GM19239 (cell line): ENCODE measurements at regions not wholly inside any gene's neighbourhood (a gene's known extent, or its start where the extent isn't known, plus 50 kb on each side); places are given as distances from the start of the nearest gene placed in this dataset.

ENCODE experiments used
- DNase-seq: peaks from one replicate; pipeline ENCODE4 v3.0.0; 2011; ENCODE audit warnings: low spot score; ENCODE audit not compliant: insufficient read length
- FAIRE-seq: peaks from 2 replicates; lab custom pipeline; 2011; peaks lifted over from hg19 to GRCh38; lab: Jason Lieb, UNC

- no peak for FAIRE-seq
- no peak for DNase-seq
Measured at GRCh38 chr10:128362514-128362913, 236.3 kb upstream of the MKI67 start.

DNA sequence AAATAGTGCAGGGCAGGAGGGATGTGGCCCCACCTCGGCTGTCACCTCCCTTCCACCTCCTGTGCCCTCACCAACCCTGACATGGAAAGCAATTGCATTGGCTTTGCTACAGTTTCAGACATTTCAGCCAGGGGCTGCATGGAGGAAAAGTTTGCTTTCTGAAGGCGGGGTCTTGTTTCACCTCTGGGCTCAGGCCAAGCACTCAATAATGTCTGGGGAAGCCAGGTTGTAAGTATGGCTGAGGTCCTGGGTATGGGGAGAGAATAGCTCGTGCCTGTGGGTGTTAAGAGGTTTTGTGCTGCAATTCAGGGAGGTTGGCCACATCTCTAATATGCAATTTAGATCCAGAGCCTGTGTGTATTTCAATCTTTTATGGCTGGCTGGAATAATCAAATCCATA lies 238.4 kb upstream of the MKI67 start:
- FAIRE-seq (no peak), DNase-seq (no peak)

DNA sequence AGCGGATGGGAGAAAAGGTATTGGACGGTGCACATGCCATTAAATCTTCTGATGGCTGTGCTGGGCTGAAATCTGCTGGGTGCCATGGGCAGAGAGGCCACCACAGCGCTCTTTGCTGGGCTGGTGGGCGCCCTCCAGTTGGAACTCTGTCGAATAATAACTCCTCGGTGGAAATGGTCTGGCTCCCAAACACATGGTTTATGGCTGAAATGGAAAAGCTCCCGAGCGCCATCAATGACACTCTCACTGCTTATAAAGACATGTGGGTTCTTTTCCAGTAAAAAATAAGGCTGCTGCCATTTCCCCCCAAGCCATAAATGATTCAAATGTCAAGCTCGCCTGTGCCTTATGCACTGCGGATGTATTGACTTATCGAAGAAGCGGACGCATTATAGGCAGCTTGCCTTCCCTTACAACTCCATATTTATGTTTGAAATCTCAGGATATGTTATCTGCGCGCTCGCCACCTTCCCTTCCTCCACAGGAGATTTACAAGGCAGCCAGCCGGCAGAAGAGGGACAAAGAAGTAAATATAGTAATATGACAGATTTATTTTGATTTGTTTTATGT lies 239.0 kb upstream of the MKI67 start:
- no peak for FAIRE-seq
- DNase-seq: no peak

DNA sequence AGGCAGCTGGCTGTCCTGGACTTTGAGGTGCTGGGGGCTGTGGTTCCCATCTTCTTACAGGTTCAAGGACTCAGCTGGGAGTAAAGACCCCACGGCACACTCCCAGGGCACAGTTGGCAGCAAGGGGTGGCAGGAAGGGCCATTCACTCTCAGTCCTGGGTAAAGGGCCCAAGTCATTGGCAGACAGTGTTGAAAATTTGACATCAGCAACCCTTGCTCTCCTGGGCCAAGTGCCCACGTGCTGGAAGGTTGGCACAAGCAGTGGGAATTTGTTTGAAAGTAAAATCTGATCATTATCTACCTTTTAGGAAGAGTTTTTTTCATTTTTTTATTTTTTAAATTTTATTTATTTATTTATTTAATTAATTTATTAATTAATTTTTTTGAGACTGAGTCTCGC lies 241.6 kb upstream of the MKI67 start:
- no peak for FAIRE-seq
- DNase-seq: no peak

GRCh38 chr10:128369101-128369650 lies 243.0 kb upstream of the MKI67 start:
- FAIRE-seq: no peak
- DNase-seq: no peak

DNA sequence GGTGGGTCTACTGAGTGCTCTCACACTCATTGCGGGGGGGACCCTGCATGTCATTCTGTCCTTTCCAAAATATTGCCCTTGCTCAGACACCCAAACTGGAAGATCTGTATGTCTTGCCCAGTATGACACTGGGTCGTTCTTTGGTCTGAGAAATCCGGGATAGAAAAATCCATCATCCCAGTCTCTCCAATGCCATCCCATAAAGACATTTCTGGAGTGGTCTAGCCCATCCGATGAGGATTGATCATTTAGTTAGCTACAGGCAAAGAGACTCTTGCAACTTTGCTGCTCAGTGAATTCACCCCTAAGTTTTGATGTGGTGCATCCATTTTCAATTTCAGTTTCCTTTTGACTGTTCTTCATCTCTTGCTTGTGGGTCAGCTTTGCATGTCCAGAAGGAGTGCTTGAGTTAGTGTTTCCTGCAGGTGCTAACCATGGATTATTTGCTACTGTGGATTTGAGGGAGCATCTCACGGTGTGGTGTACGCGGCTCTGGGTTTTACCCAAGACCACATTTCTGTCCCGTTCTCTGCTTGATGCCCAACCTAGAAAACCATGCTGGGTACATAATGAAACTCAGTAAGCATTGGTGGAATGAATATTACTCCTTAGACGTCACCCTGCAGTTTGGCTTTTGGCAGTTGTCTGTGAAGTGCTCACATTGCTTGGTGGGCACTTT lies 247.0 kb upstream of the MKI67 start:
- DNase-seq (peak; percentile 26), FAIRE-seq (peak; percentile 4)

DNA sequence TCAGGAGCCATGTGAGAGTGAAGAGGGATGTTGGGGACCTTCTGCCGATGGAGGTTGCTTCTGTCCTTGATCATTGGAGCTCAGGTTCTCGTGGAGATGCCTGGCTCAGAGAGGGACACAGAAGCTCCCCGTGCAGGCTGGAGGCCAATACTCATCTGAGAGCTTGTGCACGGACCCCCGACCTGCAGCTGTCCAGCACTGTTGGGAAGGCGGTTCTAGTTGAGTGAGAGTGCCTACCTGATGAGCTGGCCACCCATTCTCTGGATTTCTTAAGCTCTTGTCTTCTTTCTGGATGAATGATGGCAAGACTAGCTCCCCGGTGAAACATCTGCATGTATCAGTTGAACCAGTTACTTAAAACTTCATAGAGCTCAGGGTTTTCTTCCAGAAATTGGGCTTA lies 247.6 kb upstream of the MKI67 start:
- DNase-seq: no peak
- FAIRE-seq: no peak

DNA sequence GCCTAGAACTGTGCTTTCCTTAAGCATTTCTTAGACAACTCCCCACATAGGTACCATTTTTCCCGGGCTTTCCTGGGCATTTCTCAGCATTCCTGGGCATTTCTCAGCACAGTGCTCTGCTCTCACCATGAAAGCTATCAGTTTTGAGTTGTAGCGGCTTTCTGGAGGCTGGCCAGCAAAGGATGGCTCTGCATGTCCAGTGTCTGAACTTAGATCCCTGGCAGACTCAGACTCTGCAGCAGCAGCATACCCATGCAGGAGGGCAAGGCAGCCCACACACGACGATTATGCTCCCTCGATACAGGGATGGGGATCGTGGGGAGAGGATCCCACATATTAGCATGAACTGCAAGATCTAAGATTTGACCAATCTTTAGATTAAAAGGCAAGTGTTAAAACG lies 248.9 kb upstream of the MKI67 start:
- no peak for FAIRE-seq
- DNase-seq: no peak

DNA sequence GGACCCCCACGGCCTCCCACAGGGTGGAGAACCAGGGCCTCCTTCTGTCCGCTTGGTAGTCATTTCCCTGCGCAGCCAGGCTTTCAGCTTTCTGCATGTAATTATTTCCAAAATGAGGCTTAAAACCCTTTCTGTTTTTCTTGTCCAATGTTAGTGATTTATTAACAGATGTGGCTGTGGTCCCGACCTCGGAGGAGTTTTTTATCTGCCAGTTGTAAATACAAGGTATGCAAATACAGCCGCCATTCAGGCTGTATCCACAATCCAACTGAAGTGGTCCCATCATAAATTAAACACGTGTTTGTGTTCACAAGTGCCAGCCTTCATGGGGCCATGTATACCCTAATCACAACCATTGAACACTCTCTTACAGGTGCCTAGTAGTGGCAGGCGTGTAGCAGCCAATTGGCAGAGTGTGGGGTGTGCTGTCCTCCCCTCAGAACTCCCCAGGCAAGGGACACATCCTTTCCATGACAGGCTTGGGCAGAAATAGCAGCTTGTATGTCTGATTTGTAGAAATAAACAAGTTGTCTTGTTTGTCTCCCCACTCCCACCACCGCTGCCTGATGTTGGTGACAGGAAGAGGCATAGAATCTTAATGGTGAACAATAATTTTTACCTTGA lies 251.3 kb upstream of the MKI67 start:
- DNase-seq: no peak
- no peak for FAIRE-seq

DNA sequence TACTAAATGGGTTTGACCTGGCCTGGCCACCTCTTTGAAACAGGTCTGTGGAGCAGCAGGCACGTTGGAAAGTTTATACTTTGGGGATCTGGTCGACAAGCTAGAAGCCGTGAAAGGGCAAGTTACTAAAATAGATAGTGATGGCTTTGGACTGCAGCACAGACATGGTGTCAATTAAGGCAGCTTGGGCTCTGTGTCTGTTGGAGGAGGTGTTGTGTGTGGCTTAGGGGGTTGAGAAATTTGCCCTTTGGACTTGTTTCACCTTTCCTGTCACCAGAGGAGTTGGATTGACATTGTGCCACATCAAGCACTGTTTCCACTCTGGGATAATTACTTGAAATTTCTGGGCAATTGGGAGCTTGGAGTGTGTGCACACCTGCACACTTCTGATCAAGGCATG lies 251.8 kb upstream of the MKI67 start:
- FAIRE-seq (no peak), DNase-seq (no peak)

- FAIRE-seq: no peak
- DNase-seq: no peak
Measured at GRCh38 chr10:128380946-128381345, 254.7 kb upstream of the MKI67 start.

DNA sequence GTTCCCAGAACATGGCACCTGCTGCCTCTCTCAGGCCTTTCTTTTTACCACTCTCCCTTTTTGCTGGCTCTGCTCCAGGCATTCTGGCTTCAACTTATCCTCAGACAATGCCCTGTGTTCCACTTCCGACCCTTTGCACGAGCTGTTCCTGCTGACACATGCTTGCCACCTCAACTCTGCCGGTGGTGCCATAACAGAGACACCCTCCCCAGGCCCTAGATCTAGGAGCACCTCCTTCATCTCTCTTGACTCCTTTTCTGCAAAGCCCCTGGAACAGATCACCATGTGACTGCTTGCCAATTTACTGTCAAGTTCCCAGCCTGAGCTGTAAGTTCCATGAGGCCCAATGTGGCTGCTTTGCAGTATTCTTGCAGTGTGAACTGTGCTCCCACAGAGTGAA lies 256.0 kb upstream of the MKI67 start:
- no peak for DNase-seq
- no peak for FAIRE-seq

DNA sequence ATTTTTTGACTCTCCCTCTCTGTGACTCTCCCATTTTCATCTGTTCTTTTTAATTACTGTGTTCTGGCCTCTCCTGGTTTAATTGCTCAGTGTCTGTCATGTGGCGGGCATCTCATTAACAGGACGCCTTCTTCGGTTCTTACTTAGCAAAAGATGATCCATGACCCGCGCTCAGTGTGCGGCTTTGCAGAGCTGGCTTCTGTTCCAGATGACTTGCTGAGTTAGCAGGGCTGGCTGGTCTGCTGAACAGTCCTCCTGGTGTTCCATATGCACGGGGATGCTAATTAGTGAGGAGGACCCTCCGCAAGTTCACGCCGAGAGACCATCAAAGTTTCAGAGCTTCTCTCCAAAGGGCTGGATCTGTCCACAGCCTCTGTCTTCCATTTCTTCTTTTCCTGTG lies 258.6 kb upstream of the MKI67 start:
- DNase-seq (no peak), FAIRE-seq (no peak)

DNA sequence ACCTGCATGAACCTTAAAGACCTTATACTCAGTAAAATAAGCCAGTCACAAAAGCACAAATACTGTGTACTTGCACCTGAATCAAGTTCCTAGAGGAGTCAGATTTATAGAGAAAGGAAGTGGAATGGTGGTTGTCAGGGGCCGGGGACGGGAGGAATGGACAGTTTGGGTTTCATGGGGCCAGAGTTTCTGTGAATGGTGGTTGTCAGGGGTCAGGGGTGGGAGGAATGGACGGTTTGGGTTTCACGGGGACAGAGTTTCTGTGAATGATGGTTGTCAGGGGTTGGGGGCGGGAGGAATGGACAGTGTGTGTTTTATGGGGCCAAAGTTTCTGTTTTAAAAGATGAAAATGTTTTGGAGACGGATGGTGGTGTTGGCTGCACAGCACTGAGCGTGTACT lies 260.0 kb upstream of the MKI67 start:
- DNase-seq (no peak), FAIRE-seq (no peak)

- no peak for FAIRE-seq
- DNase-seq: no peak
Measured at GRCh38 chr10:128386816-128387604, 260.8 kb upstream of the MKI67 start.

DNA sequence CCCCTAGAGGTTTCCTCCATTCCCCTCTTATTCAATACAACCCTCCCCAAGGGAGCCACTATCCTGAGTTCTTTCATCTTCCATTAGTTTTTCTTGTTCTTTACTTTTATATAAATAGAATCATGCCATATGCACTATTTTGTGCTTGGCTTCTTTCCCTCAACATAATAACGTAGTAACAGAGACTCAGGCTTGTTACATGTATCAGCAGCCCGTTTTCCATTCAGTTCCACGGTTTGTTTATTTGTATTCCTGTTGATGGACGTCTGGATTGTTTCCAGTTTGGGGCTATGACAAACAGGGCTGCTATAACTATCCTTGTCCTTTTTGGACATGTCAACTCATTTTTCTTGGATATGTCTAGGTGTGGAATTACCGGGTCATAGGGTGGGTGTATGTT lies 264.4 kb upstream of the MKI67 start:
- FAIRE-seq: no peak

GRCh38 chr10:128393546-128393945 lies 267.3 kb upstream of the MKI67 start:
- no peak for FAIRE-seq
- no peak for DNase-seq

More for the DNA sequence above, 264.4 kb upstream of the MKI67 start:
- no peak for DNase-seq

DNA sequence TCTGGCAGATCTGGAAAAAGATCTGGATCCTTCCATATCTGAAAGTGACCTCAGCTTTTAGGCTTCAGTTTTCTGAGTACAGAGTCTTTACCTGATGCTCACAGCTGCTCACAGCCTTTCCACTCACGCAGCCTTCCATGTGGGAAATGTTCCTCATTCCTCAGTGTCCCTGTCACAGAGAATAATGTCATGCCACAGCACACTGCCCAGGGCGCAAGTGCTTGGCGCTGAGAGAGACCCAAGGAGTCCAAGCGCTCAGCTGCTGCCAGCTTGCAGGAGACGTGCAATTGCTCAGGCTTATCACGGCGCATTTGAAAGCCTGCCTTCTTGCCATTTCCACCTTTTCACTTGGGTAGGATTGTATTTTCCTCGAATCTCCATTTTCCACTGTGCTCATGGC lies 271.9 kb upstream of the MKI67 start:
- DNase-seq (no peak), FAIRE-seq (no peak)

GRCh38 chr10:128398999-128399398 lies 272.8 kb upstream of the MKI67 start:
- FAIRE-seq: no peak

GRCh38 chr10:128400564-128400963 lies 274.3 kb upstream of the MKI67 start:
- DNase-seq: no peak
- no peak for FAIRE-seq

More at GRCh38 chr10:128398999-128399398, 272.8 kb upstream of the MKI67 start:
- DNase-seq: no peak

GRCh38 chr10:128405450-128405849 lies 279.2 kb upstream of the MKI67 start:
- FAIRE-seq (no peak), DNase-seq (no peak)
